CD4-positive, alpha-beta T cell treated with Interleukin-1 beta for 1 hour (primary cell): ENCODE measurements at regions not wholly inside any gene's neighbourhood (a gene's known extent, or its start where the extent isn't known, plus 50 kb on each side); places are given as distances from the start of the nearest gene placed in this dataset.

ENCODE experiments used
- DNase-seq, 2 donors: peaks; one replicate each; pipeline ENCODE4 v3.0.0-alpha.2; 2020 to 2022

DNA sequence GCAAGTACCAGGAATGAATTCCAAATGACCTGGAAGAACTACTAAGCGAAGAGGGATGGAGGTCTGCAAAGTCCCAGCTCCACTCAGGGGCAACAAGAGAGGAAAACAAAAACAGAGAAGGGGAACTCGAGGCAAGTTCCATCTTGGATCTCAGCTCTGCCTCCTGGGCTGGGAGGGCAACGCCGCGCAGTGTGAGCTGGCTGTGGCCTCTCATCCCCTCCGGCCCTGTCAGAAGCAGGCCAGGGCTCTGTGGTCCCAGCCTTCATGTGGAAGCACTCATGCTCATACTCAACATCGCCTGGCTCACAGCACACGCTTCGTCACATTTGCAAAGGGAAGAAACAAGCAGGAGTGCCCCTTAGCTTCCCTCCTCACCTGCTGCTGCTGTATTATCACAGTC, 627.9 kb upstream of the MGMT start:
- no peak for DNase-seq

- DNase-seq = no peak
These were observed 627.3 kb upstream of the MGMT start for GRCh38 chr10:128839701-128840100.

DNA sequence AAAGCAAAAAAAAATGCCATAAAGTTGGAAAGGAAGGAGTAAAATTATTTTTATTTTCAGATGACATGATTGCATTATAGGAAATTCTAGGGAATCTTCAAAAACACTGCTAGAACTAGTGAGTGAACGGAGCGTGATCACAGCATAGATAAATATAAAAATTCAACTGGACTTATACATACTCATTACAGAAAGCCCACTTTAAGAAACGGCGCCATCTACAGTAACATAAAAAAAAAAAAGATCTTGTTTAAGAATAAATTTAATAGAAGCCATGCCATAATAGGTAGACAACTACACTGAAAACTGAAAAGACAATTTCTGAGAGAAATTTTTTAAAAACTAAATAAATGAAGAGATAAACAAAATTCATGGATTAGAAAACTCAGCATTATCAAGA, 623.1 kb upstream of the MGMT start:
- DNase-seq = no peak

DNA sequence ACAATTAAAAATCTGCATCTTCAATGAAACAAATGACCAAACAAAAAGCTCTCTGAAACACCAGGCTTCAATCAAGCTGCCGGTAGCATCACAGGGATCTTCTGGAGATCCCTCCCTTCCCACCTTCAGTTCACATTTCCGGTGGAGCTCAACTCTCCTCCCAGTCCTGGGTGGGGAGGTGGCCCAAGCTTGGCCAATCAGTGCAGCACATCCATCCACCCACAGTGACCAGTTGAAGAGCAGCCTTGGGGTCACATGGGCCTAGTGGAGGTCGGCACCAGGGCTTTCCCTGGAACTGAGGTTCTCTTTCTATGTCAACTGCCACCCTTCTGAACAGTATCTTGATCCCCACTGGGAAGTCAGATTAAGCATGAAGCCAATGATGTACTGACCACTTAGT, 620.1 kb upstream of the MGMT start:
- DNase-seq = no peak

GRCh38 chr10:128848810-128849209, 618.2 kb upstream of the MGMT start:
- no peak for DNase-seq

- no peak for DNase-seq
These were observed 616.4 kb upstream of the MGMT start for GRCh38 chr10:128850647-128851046.

DNA sequence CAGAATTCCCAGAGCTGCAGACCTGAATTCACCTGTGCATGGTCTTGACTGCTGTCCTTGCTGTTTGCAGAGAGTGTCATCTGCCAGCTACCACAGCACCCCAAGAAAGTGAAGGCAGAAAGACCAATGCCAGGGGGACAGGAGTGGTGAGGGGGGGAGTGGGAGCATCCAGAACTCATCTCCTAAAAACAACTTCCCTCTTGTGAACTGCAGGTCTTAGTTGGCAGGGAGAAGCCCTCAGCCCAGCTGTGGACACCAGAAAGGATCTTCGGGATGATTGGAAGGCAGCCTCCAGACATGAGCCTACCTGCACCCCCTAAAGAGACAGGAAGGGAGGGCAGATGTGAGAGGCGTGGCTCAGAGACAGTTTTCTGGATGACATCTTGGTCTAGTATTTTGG, 615.8 kb upstream of the MGMT start:
- no peak for DNase-seq

GRCh38 chr10:128851726-128852125, 615.3 kb upstream of the MGMT start:
- no peak for DNase-seq

DNA sequence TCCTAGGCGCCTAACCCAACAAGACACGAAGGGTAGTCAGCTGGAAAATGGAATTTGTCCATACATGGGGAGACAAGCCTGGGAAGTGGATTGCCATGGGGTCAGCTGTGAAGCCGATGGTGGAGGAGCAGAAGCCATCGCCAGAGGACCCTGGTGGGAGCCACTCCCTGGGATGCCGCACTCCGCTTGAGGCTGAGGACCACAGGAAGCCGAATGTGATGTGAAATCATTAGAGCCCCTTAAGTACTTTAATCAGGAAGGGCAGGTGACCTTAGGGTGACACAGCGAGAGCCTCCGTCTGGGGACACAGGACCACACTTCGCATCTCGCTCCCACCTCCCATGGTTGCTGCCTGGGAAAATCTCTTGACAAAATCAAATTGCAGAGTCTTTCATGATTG, 614.6 kb upstream of the MGMT start:
- no peak for DNase-seq

GRCh38 chr10:128852902-128853301, 614.1 kb upstream of the MGMT start:
- no peak for DNase-seq

GRCh38 chr10:128853537-128853936, 613.5 kb upstream of the MGMT start:
- DNase-seq = no peak

DNA sequence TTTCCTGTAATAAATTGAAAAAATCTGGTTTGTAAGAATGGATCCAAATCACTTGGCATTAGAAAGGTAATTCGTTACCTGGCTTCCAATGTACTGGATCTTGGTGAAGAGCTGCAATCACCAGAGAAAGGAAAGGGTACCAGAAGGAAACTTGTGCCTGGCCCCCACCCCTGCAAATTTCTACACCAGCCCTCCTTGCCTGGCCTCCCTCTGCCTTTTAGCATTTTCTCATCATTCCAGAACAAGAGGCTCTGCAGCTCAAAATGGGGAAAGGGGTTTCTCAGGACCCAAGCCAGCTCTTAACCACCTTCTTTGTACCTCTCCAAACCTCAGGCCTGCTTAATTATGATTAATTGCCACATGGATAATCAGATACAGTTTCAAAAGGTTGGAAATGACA, 612.8 kb upstream of the MGMT start:
- no peak for DNase-seq

GRCh38 chr10:128854963-128855362, 612.1 kb upstream of the MGMT start:
- no peak for DNase-seq

- no peak for DNase-seq
These were observed 611.2 kb upstream of the MGMT start for GRCh38 chr10:128855618-128856428.

- no peak for DNase-seq
These were observed 607.2 kb upstream of the MGMT start for GRCh38 chr10:128859738-128860386.

DNA sequence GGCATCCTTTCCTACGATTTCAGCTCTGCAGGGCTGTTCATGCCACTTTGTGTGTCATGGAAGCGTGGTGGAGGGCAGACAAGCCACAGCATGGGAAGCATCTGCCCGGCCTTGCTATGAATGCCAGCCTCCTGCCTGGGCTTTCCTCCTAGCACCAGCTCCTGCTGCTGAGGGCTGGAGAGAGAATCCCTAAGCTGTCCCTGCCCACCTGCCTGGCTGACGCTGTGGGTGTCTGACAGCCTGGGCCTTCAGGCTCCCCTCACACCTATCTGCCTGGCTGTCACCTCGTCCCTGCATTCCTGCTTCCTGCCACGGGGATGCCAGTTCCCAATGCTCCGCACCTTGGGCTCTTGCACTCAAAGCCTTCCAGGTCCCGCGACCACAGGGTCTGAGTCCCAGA, 606.5 kb upstream of the MGMT start:
- DNase-seq = no peak

GRCh38 chr10:128861018-128861901, 605.8 kb upstream of the MGMT start:
- no peak for DNase-seq

GRCh38 chr10:128863411-128863810, 603.6 kb upstream of the MGMT start:
- DNase-seq = no peak

DNA sequence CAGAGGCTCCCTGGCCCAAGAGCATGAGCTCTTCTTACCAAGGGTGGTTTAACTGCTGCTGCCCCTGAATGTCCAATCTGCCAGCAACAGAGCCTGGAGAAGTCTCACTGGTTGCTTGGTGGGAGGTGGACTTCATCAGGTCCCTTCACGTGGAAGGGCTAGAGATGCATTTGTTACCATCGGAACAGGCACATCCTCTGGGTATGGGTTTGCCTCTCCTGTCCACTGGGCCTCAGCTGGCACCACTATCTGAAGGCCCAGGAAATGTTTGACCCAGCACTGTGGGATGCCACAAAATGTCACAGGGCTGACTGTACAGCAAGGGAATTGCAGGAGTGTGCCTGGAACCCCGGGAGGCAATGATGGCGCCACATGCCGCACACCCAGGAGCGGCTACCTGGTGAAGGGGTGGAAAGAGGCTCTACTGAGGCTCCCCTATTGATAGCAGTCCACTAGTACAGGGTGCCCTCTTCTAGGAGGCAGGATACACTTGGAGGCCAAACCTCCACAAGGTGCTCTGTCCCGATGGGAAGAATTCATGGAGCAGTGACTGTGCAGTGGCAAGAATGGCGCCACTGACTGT, 603.1 kb upstream of the MGMT start:
- DNase-seq = no peak

DNA sequence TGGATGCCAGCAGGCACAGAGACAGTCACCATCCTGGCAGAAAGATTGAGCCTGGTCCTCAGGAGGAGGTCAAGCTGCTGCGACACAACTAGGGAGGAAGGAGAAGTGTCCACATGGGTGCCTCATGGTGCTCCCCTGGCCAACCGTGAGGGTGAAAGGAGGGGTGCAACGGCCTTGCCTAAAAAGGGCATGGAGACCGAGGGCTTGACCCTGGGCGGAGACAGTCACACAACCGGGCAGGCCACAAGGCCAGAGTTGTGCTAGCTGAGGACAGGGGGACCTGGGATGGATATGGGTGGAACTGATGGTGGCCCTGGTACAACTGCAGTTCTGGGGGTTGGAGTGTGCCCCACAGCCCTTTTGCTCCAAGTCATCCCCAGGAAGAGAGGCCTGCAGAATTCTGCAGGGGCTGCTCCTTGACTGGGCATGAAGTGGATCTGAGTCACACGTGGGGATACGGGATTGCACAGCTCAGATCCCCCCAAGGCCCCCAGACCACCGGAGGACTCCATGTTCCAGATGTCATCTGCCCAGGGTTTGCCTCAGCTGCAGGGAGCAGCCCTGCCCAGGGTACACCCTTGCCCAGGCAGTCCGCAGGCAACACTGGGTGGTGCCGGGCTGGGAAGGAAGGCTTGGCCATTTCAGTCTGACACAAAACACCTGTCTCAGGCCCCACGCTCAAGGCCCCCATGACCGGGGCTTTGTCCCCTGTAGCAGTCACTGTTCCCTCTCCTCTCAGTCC, 602.3 kb upstream of the MGMT start:
- DNase-seq = no peak

DNA sequence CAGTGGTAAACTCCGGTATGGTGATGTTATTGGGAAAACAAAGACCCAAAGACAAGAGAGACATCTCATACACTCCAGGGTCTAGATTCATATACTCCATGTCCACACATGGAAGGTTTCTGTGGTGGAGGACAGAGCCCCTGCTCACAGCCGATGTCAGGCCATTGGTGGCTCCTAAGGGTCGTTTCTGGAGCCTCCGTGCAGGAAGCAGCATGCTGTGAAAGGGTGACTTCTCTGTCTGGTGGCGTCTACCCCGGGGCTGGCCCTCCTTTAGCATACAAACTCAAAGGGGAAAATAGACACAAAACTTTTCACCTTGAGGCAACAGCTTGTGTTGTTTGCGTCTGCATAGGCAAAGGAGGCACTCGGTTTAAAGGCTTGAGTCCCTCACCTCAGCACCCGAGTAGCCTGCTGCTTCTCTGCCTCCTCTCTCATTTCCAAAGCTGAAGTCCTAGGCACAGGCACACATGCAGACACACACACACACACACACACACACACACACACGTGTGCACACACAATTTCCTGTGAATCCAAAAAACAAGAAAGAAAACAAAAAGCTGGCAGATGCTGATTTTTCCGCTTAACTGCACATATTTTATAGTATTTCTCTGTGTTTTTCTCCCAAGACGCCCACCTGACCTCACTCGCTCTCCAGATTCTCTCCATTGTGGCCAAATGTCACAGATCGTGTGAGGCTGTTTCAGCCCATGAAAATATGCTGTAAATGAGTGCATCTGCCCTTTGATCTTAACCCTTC, 601.4 kb upstream of the MGMT start:
- DNase-seq = no peak

DNA sequence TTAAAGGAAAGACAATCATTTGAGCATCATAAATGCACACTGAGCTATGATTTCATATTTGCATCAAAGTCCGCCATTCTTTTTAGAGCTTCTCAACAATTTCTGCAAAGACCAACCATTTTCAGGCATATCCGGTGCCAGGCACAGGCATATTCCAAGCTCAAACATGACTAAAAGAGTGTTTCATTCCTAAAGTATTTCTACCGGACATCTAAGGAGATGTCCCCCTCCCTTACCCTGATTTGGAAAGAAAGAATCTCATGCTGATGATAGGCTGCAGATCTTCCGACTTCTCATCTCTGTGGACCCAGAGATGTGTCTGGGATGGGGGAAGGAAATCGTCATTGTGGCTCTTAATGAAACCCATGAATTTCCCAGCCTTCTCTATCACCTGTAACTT, 600.5 kb upstream of the MGMT start:
- DNase-seq = no peak
